ENCODE measurements at regions not wholly inside any gene's neighbourhood (a gene's known extent, or its start where the extent isn't known, plus 50 kb on each side); places are given as distances from the start of the nearest gene placed in this dataset.
"Not testable (repeated sequence)": the region's sequence is repeated elsewhere in the genome, so short reads cannot be mapped to it uniquely, and the experiment has no call there.

GRCh38 chr14:38557391-38557790 is 301.5 kb upstream of the CLEC14A start:
- ATAC-seq: not testable (repeated sequence)

GRCh38 chr14:38556252-38556651 is 300.4 kb upstream of the CLEC14A start:
- no peak for ATAC-seq

- no peak for ATAC-seq
These were observed 298.1 kb upstream of the CLEC14A start for GRCh38 chr14:38554026-38554425.

GRCh38 chr14:38553586-38553985 is 297.7 kb upstream of the CLEC14A start:
- ATAC-seq: no peak

- no peak for ATAC-seq
These were observed 293.7 kb upstream of the CLEC14A start for GRCh38 chr14:38549564-38549963.

- no peak for ATAC-seq
These were observed 292.1 kb upstream of the CLEC14A start for GRCh38 chr14:38547961-38548490.

GRCh38 chr14:38546932-38547551 is 291.1 kb upstream of the CLEC14A start:
- no peak for ATAC-seq

- no peak for ATAC-seq
These were observed 288.9 kb upstream of the CLEC14A start for GRCh38 chr14:38544776-38545175.

GRCh38 chr14:38543851-38544250 is 288.0 kb upstream of the CLEC14A start:
- not testable (repeated sequence) for ATAC-seq

GRCh38 chr14:38538053-38538452 is 282.2 kb upstream of the CLEC14A start:
- ATAC-seq: not testable (repeated sequence)

GRCh38 chr14:38536376-38537038 is 280.6 kb upstream of the CLEC14A start:
- no peak for ATAC-seq

GRCh38 chr14:38528582-38528981 is 272.7 kb upstream of the CLEC14A start:
- ATAC-seq: no peak

GRCh38 chr14:38527502-38527878 is 271.6 kb upstream of the CLEC14A start:
- ATAC-seq: no peak

- no peak for ATAC-seq
These were observed 271.1 kb upstream of the CLEC14A start for GRCh38 chr14:38526826-38527501.

- no peak for ATAC-seq
These were observed 269.0 kb upstream of the CLEC14A start for GRCh38 chr14:38524636-38525509.

- ATAC-seq: no peak
These were observed 266.8 kb upstream of the CLEC14A start for GRCh38 chr14:38522724-38523123.

- ATAC-seq: no peak
These were observed 265.7 kb upstream of the CLEC14A start for GRCh38 chr14:38521591-38521990.

- no peak for ATAC-seq
These were observed 261.5 kb upstream of the CLEC14A start for GRCh38 chr14:38517426-38517825.

GRCh38 chr14:38512236-38512635 is 256.3 kb upstream of the CLEC14A start:
- ATAC-seq: no peak

GRCh38 chr14:38507299-38507698 is 251.4 kb upstream of the CLEC14A start:
- ATAC-seq: no peak

- ATAC-seq: no peak
These were observed 250.0 kb upstream of the CLEC14A start for GRCh38 chr14:38505973-38506249.

- no peak for ATAC-seq
These were observed 249.5 kb upstream of the CLEC14A start for GRCh38 chr14:38505221-38505972.
